WTC11 (cell line): ENCODE measurements at regions not wholly inside any gene's neighbourhood (a gene's known extent, or its start where the extent isn't known, plus 50 kb on each side); places are given as distances from the start of the nearest gene placed in this dataset.

Source experiments
- ATAC-seq: fragments of 200-7000 bp; cut with Tn5 transposase; 2 replicates; pipeline ENCODE4 v1.10.0; 2021; ENCODE audit warnings: mild to moderate bottlenecking, moderate library complexity
- CTCF ChIA-PET: fragments of 300-600 bp; sonication (Branson Sonifier 250); formaldehyde crosslinking; loops from one replicate; lab custom pipeline; 2021; ENCODE audit warnings: antibody characterized with exemption; lab: Charles Lee
- POLR2A ChIA-PET: fragments of 350-600 bp; sonication (Branson Sonifier 250); formaldehyde crosslinking; loops from one replicate; lab custom pipeline; 2021; ENCODE audit warnings: antibody characterized with exemption; lab: Charles Lee
- DNase-seq: peaks from one replicate; pipeline ENCODE4 v3.0.0; 2021; ENCODE audit warnings: low spot score
- H3K27ac Mint-ChIP-seq: 2 replicates; pipeline ENCODE4 v1.8.0; 2021; ENCODE audit warnings: mixed read lengths
- H3K27me3 Mint-ChIP-seq: 2 replicates; pipeline ENCODE4 v1.8.0; 2021; ENCODE audit warnings: low read depth, mild to moderate bottlenecking, moderate library complexity, mixed read lengths
- H3K36me3 Mint-ChIP-seq: 2 replicates; pipeline ENCODE4 v1.8.0; 2021; ENCODE audit warnings: mixed read lengths
- H3K4me1 Mint-ChIP-seq: 2 replicates; pipeline ENCODE4 v1.8.0; 2022; ENCODE audit warnings: mixed read lengths
- H3K4me3 Mint-ChIP-seq: 2 replicates; pipeline ENCODE4 v1.8.0; 2021; ENCODE audit warnings: mild to moderate bottlenecking, moderate library complexity, mixed read lengths
- H3K9me3 Mint-ChIP-seq: 2 replicates; pipeline ENCODE4 v1.8.0; 2021; ENCODE audit warnings: mixed read lengths
- ATF6 ChIP-seq: sonication (generic); formaldehyde crosslinking; IDR thresholded peaks from 2 replicates; pipeline ENCODE4 v1.8.1; 2023; ENCODE audit warnings: mild to moderate bottlenecking, missing genetic modification reagents
- CDX4 ChIP-seq: fragments of 250-450 bp; sonication (Bioruptor Pico); IDR thresholded peaks from 2 replicates; pipeline ENCODE4 v1.9.0; 2021; ENCODE audit warnings: moderate library complexity, mild to moderate bottlenecking, inconsistent platforms, borderline replicate concordance
- CREM ChIP-seq: sonication (generic); formaldehyde crosslinking; IDR thresholded peaks from 2 replicates; pipeline ENCODE4 v1.8.1; 2022; ENCODE audit warnings: mild to moderate bottlenecking, missing genetic modification reagents, moderate library complexity
- E2F4 ChIP-seq: sonication (generic); formaldehyde crosslinking; IDR thresholded peaks from 2 replicates; pipeline ENCODE4 v1.8.1; 2022; ENCODE audit warnings: low read depth, mild to moderate bottlenecking, moderate library complexity, missing genetic modification reagents, borderline replicate concordance
- ETV6 ChIP-seq: sonication (generic); formaldehyde crosslinking; IDR thresholded peaks from 2 replicates; pipeline ENCODE4 v1.8.1; 2022; ENCODE audit warnings: mild to moderate bottlenecking, missing genetic modification reagents
- FOXJ3 ChIP-seq: sonication (generic); formaldehyde crosslinking; IDR thresholded peaks from 2 replicates; pipeline ENCODE4 v1.9.0; 2021; ENCODE audit warnings: missing genetic modification reagents, mild to moderate bottlenecking, borderline replicate concordance
- FOXP1 ChIP-seq: sonication (generic); formaldehyde crosslinking; IDR thresholded peaks from 2 replicates; pipeline ENCODE4 v1.8.0; 2022; ENCODE audit warnings: missing genetic modification reagents, mild to moderate bottlenecking, moderate library complexity, borderline replicate concordance
- GRHL2 ChIP-seq: fragments of 250-450 bp; sonication (Bioruptor Pico); IDR thresholded peaks from 2 replicates; pipeline ENCODE4 v1.8.0; 2022; ENCODE audit warnings: mild to moderate bottlenecking, moderate library complexity; ENCODE audit not compliant: insufficient replicate concordance, severe bottlenecking
- JUN ChIP-seq: sonication (generic); formaldehyde crosslinking; IDR thresholded peaks from 2 replicates; pipeline ENCODE4 v1.8.0; 2023; ENCODE audit warnings: mild to moderate bottlenecking, missing genetic modification reagents
- MYBL2 ChIP-seq: sonication (generic); formaldehyde crosslinking; IDR thresholded peaks from 2 replicates; pipeline ENCODE4 v1.8.1; 2023; ENCODE audit warnings: mild to moderate bottlenecking, moderate library complexity, missing genetic modification reagents
- NFE2L1 ChIP-seq: sonication (generic); formaldehyde crosslinking; IDR thresholded peaks from 2 replicates; pipeline ENCODE4 v1.8.1; 2023; ENCODE audit warnings: missing genetic modification reagents
- NR1H2 ChIP-seq: sonication (generic); formaldehyde crosslinking; IDR thresholded peaks from 2 replicates; pipeline ENCODE4 v1.9.0; 2021; ENCODE audit warnings: mild to moderate bottlenecking, moderate library complexity, missing genetic modification reagents
- NR2C2 ChIP-seq: sonication (generic); formaldehyde crosslinking; IDR thresholded peaks from 2 replicates; pipeline ENCODE4 v1.8.0; 2022; ENCODE audit warnings: mild to moderate bottlenecking, missing genetic modification reagents
- RELA ChIP-seq: sonication (generic); formaldehyde crosslinking; IDR thresholded peaks from 2 replicates; pipeline ENCODE4 v1.8.1; 2022; ENCODE audit warnings: missing genetic modification reagents, mild to moderate bottlenecking, borderline replicate concordance
- TEAD1 ChIP-seq: sonication (generic); formaldehyde crosslinking; IDR thresholded peaks from 2 replicates; pipeline ENCODE4 v1.8.0; 2022; ENCODE audit warnings: mild to moderate bottlenecking, missing genetic modification reagents
- ZNF138 ChIP-seq: sonication (generic); formaldehyde crosslinking; conservative IDR thresholded peaks from 2 replicates; pipeline ENCODE4 v1.8.1; 2022; ENCODE audit warnings: mild to moderate bottlenecking, moderate library complexity, missing genetic modification reagents
- ZNF317 ChIP-seq: sonication (generic); formaldehyde crosslinking; IDR thresholded peaks from 2 replicates; pipeline ENCODE4 v1.8.1; 2023; ENCODE audit warnings: low read depth, mild to moderate bottlenecking, moderate library complexity, missing genetic modification reagents, borderline replicate concordance
- ZNF416 ChIP-seq: fragments of 250-450 bp; sonication (Bioruptor Pico); IDR thresholded peaks from 2 replicates; pipeline ENCODE4 v1.9.0; 2021; ENCODE audit warnings: mild to moderate bottlenecking, inconsistent platforms
- TF ChIP-seq, protein P1 (sequence below): sonication (generic); formaldehyde crosslinking; IDR thresholded peaks from 2 replicates; pipeline ENCODE4 v1.8.0; 2022; ENCODE audit warnings: mild to moderate bottlenecking, missing genetic modification reagents
- TF ChIP-seq, protein P2 (sequence below): sonication (generic); formaldehyde crosslinking; IDR thresholded peaks from 2 replicates; pipeline ENCODE4 v1.8.0; 2022; ENCODE audit warnings: mild to moderate bottlenecking, missing genetic modification reagents
- TF ChIP-seq, protein P3 (sequence below): sonication (generic); formaldehyde crosslinking; conservative IDR thresholded peaks from 2 replicates; pipeline ENCODE4 v1.8.1; 2022; ENCODE audit warnings: mild to moderate bottlenecking, missing genetic modification reagents
- TF ChIP-seq, protein P4 (sequence below): sonication (generic); formaldehyde crosslinking; IDR thresholded peaks from 2 replicates; pipeline ENCODE4 v1.8.1; 2023; ENCODE audit warnings: mild to moderate bottlenecking, missing genetic modification reagents
- TF ChIP-seq, protein P5 (sequence below): fragments of 250-450 bp; sonication (Bioruptor Pico); IDR thresholded peaks from 2 replicates; pipeline ENCODE4 v2.1.2; 2022; ENCODE audit warnings: mild to moderate bottlenecking, moderate library complexity

DNA sequence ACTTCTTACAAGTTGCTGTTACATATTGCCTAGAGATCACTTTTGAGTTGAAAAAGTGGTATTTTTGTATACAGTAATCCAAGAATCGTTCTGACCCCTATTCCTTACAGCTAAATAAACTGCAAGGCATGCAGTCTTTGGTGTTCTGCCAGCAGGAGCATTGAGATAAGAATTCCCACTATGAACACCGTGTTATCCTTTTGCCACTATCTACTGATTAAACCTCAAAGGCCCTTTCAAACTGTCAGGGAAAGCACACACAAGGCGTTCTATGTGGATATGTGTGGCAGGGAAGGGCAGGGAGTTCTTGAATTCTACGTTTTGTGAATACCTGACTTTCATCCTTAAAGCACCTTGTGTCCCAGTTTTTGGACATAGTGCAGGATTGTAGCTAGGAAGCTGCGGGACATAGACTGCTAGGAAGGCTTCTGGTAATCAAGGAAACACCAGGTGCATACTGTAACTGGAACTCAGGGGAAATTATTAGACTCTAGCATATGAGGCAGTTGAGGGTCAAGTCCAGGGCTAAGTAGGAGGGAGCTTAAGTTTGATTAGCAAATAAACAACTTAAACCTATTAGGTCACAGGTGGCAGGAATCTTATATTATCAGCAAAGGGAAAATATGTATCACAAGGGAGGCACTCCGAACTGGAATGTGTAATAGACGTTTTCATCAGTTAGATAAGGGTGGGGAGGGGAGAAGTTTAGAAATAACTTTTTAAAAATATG is 506.6 kb downstream of the RNF144B start:
- ChIA-PET CTCF (no interaction called here), POLR2A (no interaction called here)
- H3K27me3 Mint-ChIP-seq, result no peaks in the 10 kb centered on the region
- H3K36me3 Mint-ChIP-seq, result no peaks in the 10 kb centered on the region
- DNase-seq (no peak), ATAC-seq (no peak)
- no peak overlapping the region for H3K4me3 Mint-ChIP-seq
- TF ChIP-seq, protein P1, sequence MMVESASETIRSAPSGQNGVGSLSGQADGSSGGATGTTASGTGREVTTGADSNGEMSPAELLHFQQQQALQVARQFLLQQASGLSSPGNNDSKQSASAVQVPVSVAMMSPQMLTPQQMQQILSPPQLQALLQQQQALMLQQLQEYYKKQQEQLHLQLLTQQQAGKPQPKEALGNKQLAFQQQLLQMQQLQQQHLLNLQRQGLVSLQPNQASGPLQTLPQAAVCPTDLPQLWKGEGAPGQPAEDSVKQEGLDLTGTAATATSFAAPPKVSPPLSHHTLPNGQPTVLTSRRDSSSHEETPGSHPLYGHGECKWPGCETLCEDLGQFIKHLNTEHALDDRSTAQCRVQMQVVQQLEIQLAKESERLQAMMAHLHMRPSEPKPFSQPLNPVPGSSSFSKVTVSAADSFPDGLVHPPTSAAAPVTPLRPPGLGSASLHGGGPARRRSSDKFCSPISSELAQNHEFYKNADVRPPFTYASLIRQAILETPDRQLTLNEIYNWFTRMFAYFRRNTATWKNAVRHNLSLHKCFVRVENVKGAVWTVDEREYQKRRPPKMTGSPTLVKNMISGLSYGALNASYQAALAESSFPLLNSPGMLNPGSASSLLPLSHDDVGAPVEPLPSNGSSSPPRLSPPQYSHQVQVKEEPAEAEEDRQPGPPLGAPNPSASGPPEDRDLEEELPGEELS (CRISPR knock-in tag), result no peak
- no peak for TF ChIP-seq NR2C2 (CRISPR knock-in tag)
- no peak for TF ChIP-seq CDX4 (CRISPR knock-in tag)
- TF ChIP-seq MYBL2, result no peak
- TF ChIP-seq, protein P2, sequence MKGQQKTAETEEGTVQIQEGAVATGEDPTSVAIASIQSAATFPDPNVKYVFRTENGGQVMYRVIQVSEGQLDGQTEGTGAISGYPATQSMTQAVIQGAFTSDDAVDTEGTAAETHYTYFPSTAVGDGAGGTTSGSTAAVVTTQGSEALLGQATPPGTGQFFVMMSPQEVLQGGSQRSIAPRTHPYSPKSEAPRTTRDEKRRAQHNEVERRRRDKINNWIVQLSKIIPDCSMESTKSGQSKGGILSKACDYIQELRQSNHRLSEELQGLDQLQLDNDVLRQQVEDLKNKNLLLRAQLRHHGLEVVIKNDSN (CRISPR knock-in tag), result no peak
- TF ChIP-seq, protein P3, sequence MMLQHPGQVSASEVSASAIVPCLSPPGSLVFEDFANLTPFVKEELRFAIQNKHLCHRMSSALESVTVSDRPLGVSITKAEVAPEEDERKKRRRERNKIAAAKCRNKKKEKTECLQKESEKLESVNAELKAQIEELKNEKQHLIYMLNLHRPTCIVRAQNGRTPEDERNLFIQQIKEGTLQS (CRISPR knock-in tag), result no peak
- no peak for TF ChIP-seq ZNF416
- TF ChIP-seq, protein P4, sequence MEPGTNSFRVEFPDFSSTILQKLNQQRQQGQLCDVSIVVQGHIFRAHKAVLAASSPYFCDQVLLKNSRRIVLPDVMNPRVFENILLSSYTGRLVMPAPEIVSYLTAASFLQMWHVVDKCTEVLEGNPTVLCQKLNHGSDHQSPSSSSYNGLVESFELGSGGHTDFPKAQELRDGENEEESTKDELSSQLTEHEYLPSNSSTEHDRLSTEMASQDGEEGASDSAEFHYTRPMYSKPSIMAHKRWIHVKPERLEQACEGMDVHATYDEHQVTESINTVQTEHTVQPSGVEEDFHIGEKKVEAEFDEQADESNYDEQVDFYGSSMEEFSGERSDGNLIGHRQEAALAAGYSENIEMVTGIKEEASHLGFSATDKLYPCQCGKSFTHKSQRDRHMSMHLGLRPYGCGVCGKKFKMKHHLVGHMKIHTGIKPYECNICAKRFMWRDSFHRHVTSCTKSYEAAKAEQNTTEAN (CRISPR knock-in tag), result no peak
- TF ChIP-seq ETV6, result no peak
- TF ChIP-seq E2F4 (CRISPR knock-in tag), result no peak
- H3K9me3 Mint-ChIP-seq, result no peaks in the 10 kb centered on the region
- H3K27ac Mint-ChIP-seq, result no peak overlapping the region
- H3K4me1 Mint-ChIP-seq, result peaks cover 4% of the 10 kb centered on the region

- peak; percentile 91 for ATAC-seq
- no peak overlapping the region for H3K27ac Mint-ChIP-seq
Measured at GRCh38 chr6:18897350-18897749, 510.2 kb downstream of the RNF144B start.

GRCh38 chr6:18904681-18905080 is 517.5 kb downstream of the RNF144B start:
- Mint-ChIP-seq H3K9me3 (no peaks in the 10 kb centered on the region), H3K4me1 (no peaks in the 10 kb centered on the region), H3K27ac (no peak overlapping the region), H3K4me3 (no peak overlapping the region), H3K36me3 (no peaks in the 10 kb centered on the region), H3K27me3 (no peaks in the 10 kb centered on the region)
- CTCF ChIA-PET, result no interaction called here
- no peak for ATAC-seq
- POLR2A ChIA-PET, result no interaction called here
- DNase-seq, result no peak
- no peak for TF ChIP-seq ZNF138
- no peak for TF ChIP-seq ZNF317 (CRISPR knock-in tag)
- no peak for TF ChIP-seq ATF6 (CRISPR knock-in tag)
- TF ChIP-seq, protein P5, sequence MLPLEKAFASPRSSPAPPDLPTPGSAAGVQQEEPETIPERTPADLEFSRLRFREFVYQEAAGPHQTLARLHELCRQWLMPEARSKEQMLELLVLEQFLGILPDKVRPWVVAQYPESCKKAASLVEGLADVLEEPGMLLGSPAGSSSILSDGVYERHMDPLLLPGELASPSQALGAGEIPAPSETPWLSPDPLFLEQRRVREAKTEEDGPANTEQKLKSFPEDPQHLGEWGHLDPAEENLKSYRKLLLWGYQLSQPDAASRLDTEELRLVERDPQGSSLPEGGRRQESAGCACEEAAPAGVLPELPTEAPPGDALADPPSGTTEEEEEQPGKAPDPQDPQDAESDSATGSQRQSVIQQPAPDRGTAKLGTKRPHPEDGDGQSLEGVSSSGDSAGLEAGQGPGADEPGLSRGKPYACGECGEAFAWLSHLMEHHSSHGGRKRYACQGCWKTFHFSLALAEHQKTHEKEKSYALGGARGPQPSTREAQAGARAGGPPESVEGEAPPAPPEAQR, result no peak
- TF ChIP-seq CREM (CRISPR knock-in tag), result no peak
- TF ChIP-seq NR1H2 (CRISPR knock-in tag), result no peak
- TF ChIP-seq FOXJ3, result no peak
- no peak for TF ChIP-seq FOXP1
- no peak for TF ChIP-seq TEAD1 (CRISPR knock-in tag)

More at GRCh38 chr6:18897350-18897749, 510.2 kb downstream of the RNF144B start:
- Mint-ChIP-seq H3K27me3 (no peaks in the 10 kb centered on the region), H3K9me3 (no peaks in the 10 kb centered on the region), H3K36me3 (no peaks in the 10 kb centered on the region), H3K4me1 (peaks cover 4% of the 10 kb centered on the region), H3K4me3 (no peak overlapping the region)
- no peak for TF ChIP-seq JUN (CRISPR knock-in tag)
- TF ChIP-seq RELA, result no peak
- TF ChIP-seq NFE2L1, result no peak
- TF ChIP-seq GRHL2 (CRISPR knock-in tag), result no peak
- CTCF ChIA-PET, result no interaction called here
- DNase-seq, result no peak
- POLR2A ChIA-PET, result interaction anchor here (0.6 kb wide), 1 partner anchor 72 kb away, joined by 3 read pairs; no protein-coding TSS in a partner anchor
